Psoas muscle (tissue), 7 donors: ENCODE measurements at regions not wholly inside any gene's neighbourhood (a gene's known extent, or its start where the extent isn't known, plus 50 kb on each side); places are given as distances from the start of the nearest gene placed in this dataset.

ENCODE experiments used
- ATAC-seq, 4 donors: fragments of 200-7000 bp; cut with Tn5 transposase; one replicate each; pipeline ENCODE4 v1.9.1; 2020; ENCODE audit warnings: moderate library complexity in 3 of 4, mild to moderate bottlenecking in 2 of 4
- DNase-seq, 2 donors: peaks; one replicate each; pipeline ENCODE4 v3.0.0-alpha.2; 2020
- H3K27ac ChIP-seq: fragments of 200-600 bp; one replicate; pipeline ENCODE4 v1.8.0; 2022
- H3K27me3 ChIP-seq, 3 donors: fragments of 200-600 bp in 1 of 3; one replicate each; pipeline versions ENCODE4 v1.6.1 to v1.8.0; 2013 to 2022; ENCODE audit warnings: low read length in 2 of 3, mild to moderate bottlenecking in 2 of 3, moderate library complexity in 1 of 3; ENCODE audit not compliant: insufficient read depth in 3 of 3
- H3K36me3 ChIP-seq, 2 donors: fragments of 200-600 bp in 1 of 2; one replicate each; pipeline versions ENCODE4 v1.6.1 to v1.8.0; 2013 to 2022; ENCODE audit warnings: low read depth in 1 of 2, mild to moderate bottlenecking in 1 of 2, moderate library complexity in 1 of 2; ENCODE audit not compliant: insufficient read depth in 1 of 2
- H3K4me1 ChIP-seq: fragments of 200-600 bp; one replicate; pipeline ENCODE4 v1.8.0; 2022
- H3K4me3 ChIP-seq: fragments of 200-600 bp; one replicate; pipeline ENCODE4 v1.8.0; 2022; ENCODE audit warnings: mild to moderate bottlenecking
- H3K9me3 ChIP-seq: fragments of 200-600 bp; one replicate; pipeline ENCODE4 v1.8.0; 2022
- CTCF ChIP-seq: fragments of 200-600 bp; IDR thresholded peaks from one replicate; pipeline ENCODE4 v1.8.0; 2022; ENCODE audit warnings: antibody characterized with exemption
- WGBS, 3 donors: extraction: QIAGEN DNeasy Blood & Tissue Kit; methylation state at CpG; one replicate each; pipeline versions ENCODE4 v1.1.6 to v1.1.7; 2013; 5-methylcytosine and 5-hydroxymethylcytosine counted together
- intact Hi-C, 2 donors: fragments of 100-400 bp; cut with DNase I; formaldehyde crosslinking; loops; one replicate each; pipeline versions ENCODE4 v1.11.0 to v1.14.2; 2022
- donor health status: healthy with polysubstance abuse.
- donor health status: DM: no; HTN: no; CAD: no; lungs with moderate emphysema.
- donor health status: Bipolar disorder and iron deficiency.
- donor health status: healthy.
- donor health status: DM: yes; HTN: yes; CAD: no.
- donor health status: DM: no; HTN: no; CAD: no.
- donor health status: DM: yes; HTN: yes; CAD: no.

GRCh38 chr10:28105561-28105960 lies 106.7 kb upstream of the ODAD2 start:
- H3K4me3 ChIP-seq, result no peak overlapping the region
- no peak overlapping the region for H3K27ac ChIP-seq
- WGBS, 3 donors, result 76 to 91% (median 78%) methylated on average over 8 of the region's 8 CpGs
- no peak for ATAC-seq
- TF ChIP-seq CTCF, result no peak
- no peaks in the 10 kb centered on the region for H3K4me1 ChIP-seq
- H3K27me3 ChIP-seq, result no peaks in the 10 kb centered on the region
- no peak for DNase-seq
- intact Hi-C loops, result no loop called here
- no peaks in the 10 kb centered on the region for H3K9me3 ChIP-seq
- no peaks in the 10 kb centered on the region for H3K36me3 ChIP-seq

DNA sequence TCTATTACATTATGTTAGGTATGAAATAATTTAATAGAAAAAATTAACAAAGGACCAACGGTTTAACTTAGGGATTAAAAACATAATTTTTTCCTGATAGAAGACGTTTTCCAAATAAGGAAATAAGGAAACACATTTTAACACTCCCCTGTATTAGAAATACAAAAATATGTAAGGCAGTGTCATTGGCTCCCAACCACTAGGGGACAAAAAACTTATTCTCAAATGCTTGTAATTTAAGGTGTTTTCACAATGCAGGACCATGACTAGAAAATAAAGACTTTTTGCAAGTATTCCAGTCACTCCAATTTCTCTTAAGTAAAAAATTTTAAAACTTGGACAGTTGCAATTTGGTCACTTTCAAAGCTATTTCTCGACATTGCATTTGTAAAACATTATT lies 98.8 kb upstream of the ODAD2 start:
- no peak overlapping the region for H3K27ac ChIP-seq
- 87 to 95% (median 90%) methylated on average over 3 of the region's 3 CpGs for WGBS, 3 donors
- no peaks in the 10 kb centered on the region for H3K4me1 ChIP-seq
- no peak for ATAC-seq
- no peaks in the 10 kb centered on the region for H3K9me3 ChIP-seq
- intact Hi-C loops, result loop anchor here in 1 of 2 donors (2.0 kb wide), 1 partner anchor 21 kb away; no protein-coding TSS in a partner anchor
- H3K4me3 ChIP-seq, result no peak overlapping the region
- H3K27me3 ChIP-seq, result no peaks in the 10 kb centered on the region
- no peaks in the 10 kb centered on the region for H3K36me3 ChIP-seq
- TF ChIP-seq CTCF, result no peak
- no peak for DNase-seq

DNA sequence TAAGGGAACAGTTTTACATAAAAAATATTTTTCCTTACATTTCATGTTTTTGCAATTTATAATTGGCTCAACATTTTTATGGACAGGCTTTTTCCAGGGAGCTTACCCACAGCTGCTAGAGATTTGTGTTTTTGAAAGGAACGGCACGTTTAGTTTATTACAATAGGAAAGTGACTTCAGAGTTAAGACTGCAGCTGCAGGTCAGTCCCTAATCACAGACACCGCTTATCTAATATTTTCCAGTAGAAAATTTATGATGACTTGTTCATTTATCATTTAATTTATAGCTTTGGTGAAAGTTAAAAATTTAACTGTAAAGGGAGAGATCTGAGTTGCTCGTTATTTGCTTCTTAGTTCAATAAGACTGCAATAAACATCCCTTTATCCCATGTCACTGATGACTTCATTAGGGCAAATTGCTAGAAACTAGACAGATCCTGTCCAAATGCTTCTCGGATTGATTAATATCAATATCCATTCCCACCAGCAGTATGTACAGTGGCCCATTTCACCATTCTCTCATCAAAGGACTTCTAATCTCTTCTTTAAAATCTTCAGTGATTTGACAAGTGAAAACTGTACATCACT lies 97.0 kb upstream of the ODAD2 start:
- intact Hi-C loops, result no loop called here
- no peaks in the 10 kb centered on the region for H3K36me3 ChIP-seq
- DNase-seq (no peak), ATAC-seq (no peak)
- no peak overlapping the region for H3K4me3 ChIP-seq
- H3K9me3 ChIP-seq, result no peaks in the 10 kb centered on the region
- no peak for TF ChIP-seq CTCF
- H3K27me3 ChIP-seq, result no peaks in the 10 kb centered on the region
- H3K4me1 ChIP-seq, result no peaks in the 10 kb centered on the region
- H3K27ac ChIP-seq, result no peak overlapping the region
- 47 to 68% (median 52%) methylated on average over 5 of the region's 5 CpGs for WGBS, 3 donors

DNA sequence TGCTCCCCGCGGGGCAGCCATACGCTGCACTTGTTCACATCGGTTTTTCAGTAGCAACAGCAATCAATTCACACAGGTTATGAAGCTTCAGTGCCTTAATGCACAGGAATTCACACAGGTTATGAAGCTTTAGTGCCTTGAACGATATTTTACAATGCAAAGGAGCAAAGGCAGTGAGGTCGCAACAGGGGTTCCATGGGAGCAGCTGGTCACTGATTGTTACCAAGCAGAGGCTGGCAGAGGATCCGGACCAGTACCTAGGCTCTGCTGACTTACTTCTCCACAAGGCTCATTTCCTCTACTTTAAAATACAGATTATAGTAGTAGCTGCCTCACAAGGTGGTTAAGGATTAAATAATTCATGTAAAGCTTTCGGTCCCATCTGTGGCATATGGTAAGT lies 95.2 kb upstream of the ODAD2 start:
- Histone ChIP-seq H3K4me1 (no peaks in the 10 kb centered on the region), H3K9me3 (no peaks in the 10 kb centered on the region), H3K27ac (no peak overlapping the region), H3K4me3 (no peak overlapping the region), H3K36me3 (peaks cover 0 to 6% of the 10 kb centered on the region in 2 donors), H3K27me3 (no peaks in the 10 kb centered on the region)
- WGBS, 3 donors, result 80 to 86% (median 82%) methylated on average over 8 of the region's 8 CpGs
- ATAC-seq, result no peak
- no peak for TF ChIP-seq CTCF
- DNase-seq, result no peak
- intact Hi-C loops, result no loop called here

DNA sequence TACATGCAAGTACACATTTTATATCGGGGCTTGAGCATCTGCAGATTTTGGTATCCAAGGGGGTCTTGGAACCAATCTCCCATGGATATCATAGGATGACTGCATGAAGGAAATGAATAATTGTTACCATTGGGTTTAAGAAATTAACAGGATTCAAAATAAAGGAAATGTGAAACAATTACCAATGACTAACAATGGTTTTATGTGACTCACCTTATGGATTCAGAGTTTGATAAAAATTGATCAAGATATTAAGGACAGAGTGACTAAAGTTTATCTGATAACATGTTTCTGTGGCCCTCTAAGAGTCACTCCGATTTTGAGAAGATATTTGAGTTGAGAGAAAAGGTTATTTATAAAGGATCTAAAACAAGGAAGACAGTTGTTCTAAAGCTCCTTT lies 93.0 kb upstream of the ODAD2 start:
- intact Hi-C loops, result no loop called here
- DNase-seq (no peak), ATAC-seq (no peak)
- H3K4me3 ChIP-seq, result no peak overlapping the region
- peaks cover 0 to 25% of the 10 kb centered on the region in 2 donors for H3K36me3 ChIP-seq
- no peaks in the 10 kb centered on the region for H3K4me1 ChIP-seq
- no peaks in the 10 kb centered on the region for H3K27me3 ChIP-seq
- WGBS, 3 donors, result 88 to 96% (median 90%) methylated on average over 2 of the region's 2 CpGs
- H3K9me3 ChIP-seq, result no peaks in the 10 kb centered on the region
- TF ChIP-seq CTCF, result no peak
- H3K27ac ChIP-seq, result no peak overlapping the region
